HUES64 (cell line): ENCODE measurements at regions not wholly inside any gene's neighbourhood (a gene's known extent, or its start where the extent isn't known, plus 50 kb on each side); places are given as distances from the start of the nearest gene placed in this dataset.

Experiments
- H3K27ac ChIP-seq: 2 replicates; pipeline ENCODE4 v1.7.0; 2013; ENCODE audit warnings: low read depth, low read length, inconsistent platforms
- H3K27me3 ChIP-seq: 2 replicates; pipeline ENCODE4 v1.6.1; 2013; ENCODE audit warnings: mild to moderate bottlenecking, low read length; ENCODE audit not compliant: insufficient read depth
- H3K36me3 ChIP-seq: 2 replicates; pipeline ENCODE4 v1.6.1; 2013; ENCODE audit warnings: mild to moderate bottlenecking, low read length; ENCODE audit not compliant: insufficient read depth
- H3K4me1 ChIP-seq: 2 replicates; pipeline ENCODE4 v1.6.1; 2013; ENCODE audit warnings: mild to moderate bottlenecking, low read length, moderate library complexity; ENCODE audit not compliant: insufficient read depth
- H3K4me3 ChIP-seq: 2 replicates; pipeline ENCODE4 v1.5.1; 2013; ENCODE audit warnings: mild to moderate bottlenecking, low read length, moderate library complexity
- H3K9ac ChIP-seq: 2 replicates; pipeline ENCODE4 v1.6.1; 2013; ENCODE audit warnings: mild to moderate bottlenecking, low read depth, low read length
- H3K9me3 ChIP-seq: 2 replicates; pipeline ENCODE4 v1.6.1; 2013; ENCODE audit warnings: low read depth, low read length; ENCODE audit not compliant: insufficient read depth
- WGBS: fragments of 150-250, 120-280 bp; methylation state at CpG from one replicate; pipeline ENCODE4 v1.1.7; 2013; ENCODE audit warnings: missing lambda C conversion rate; 5-methylcytosine and 5-hydroxymethylcytosine counted together

- no peaks in the 10 kb centered on the region for H3K27me3 ChIP-seq
- no peaks in the 10 kb centered on the region for H3K4me1 ChIP-seq
- no peak overlapping the region for H3K27ac ChIP-seq
- no peaks in the 10 kb centered on the region for H3K36me3 ChIP-seq
- H3K4me3 ChIP-seq: no peak overlapping the region
- WGBS: 74% methylated on average over 2 of the region's 2 CpGs
- H3K9me3 ChIP-seq: no peaks in the 10 kb centered on the region
- no peak overlapping the region for H3K9ac ChIP-seq
These were observed 451.2 kb upstream of the TLE4 start for GRCh38 chr9:79120533-79120932.

GRCh38 chr9:79120941-79121340 lies 450.8 kb upstream of the TLE4 start:
- H3K4me3 ChIP-seq: no peak overlapping the region
- no peaks in the 10 kb centered on the region for H3K27me3 ChIP-seq
- no peaks in the 10 kb centered on the region for H3K9me3 ChIP-seq
- 94% methylated on average over 1 of the region's 2 CpGs for WGBS
- H3K4me1 ChIP-seq: no peaks in the 10 kb centered on the region
- H3K9ac ChIP-seq: no peak overlapping the region
- no peaks in the 10 kb centered on the region for H3K36me3 ChIP-seq
- no peak overlapping the region for H3K27ac ChIP-seq

GRCh38 chr9:79123415-79123814 lies 448.4 kb upstream of the TLE4 start:
- Histone ChIP-seq H3K9ac (no peak overlapping the region), H3K4me1 (no peaks in the 10 kb centered on the region), H3K9me3 (no peaks in the 10 kb centered on the region), H3K36me3 (no peaks in the 10 kb centered on the region), H3K27ac (no peak overlapping the region), H3K27me3 (no peaks in the 10 kb centered on the region), H3K4me3 (no peak overlapping the region)
- WGBS: 92% methylated on average over 4 of the region's 4 CpGs

- 87% methylated on average over 4 of the region's 4 CpGs for WGBS
- Histone ChIP-seq H3K36me3 (no peaks in the 10 kb centered on the region), H3K4me1 (peaks cover 10% of the 10 kb centered on the region; the same call in 1 of the 2 replicates), H3K27me3 (no peaks in the 10 kb centered on the region), H3K9me3 (no peaks in the 10 kb centered on the region), H3K4me3 (no peak overlapping the region), H3K27ac (no peak overlapping the region), H3K9ac (no peak overlapping the region)
These were observed 444.1 kb upstream of the TLE4 start for GRCh38 chr9:79127661-79128060.

- Histone ChIP-seq H3K36me3 (no peaks in the 10 kb centered on the region), H3K4me3 (no peak overlapping the region), H3K9me3 (no peaks in the 10 kb centered on the region), H3K4me1 (peaks cover 14% of the 10 kb centered on the region), H3K27me3 (no peaks in the 10 kb centered on the region), H3K27ac (no peak overlapping the region), H3K9ac (no peak overlapping the region)
- WGBS: 59% methylated on average over 8 of the region's 8 CpGs
These were observed 441.8 kb upstream of the TLE4 start for GRCh38 chr9:79129865-79130480.

GRCh38 chr9:79131246-79131774 lies 440.5 kb upstream of the TLE4 start:
- H3K9me3 ChIP-seq: no peaks in the 10 kb centered on the region
- no peak overlapping the region for H3K27ac ChIP-seq
- no peaks in the 10 kb centered on the region for H3K36me3 ChIP-seq
- WGBS: 72% methylated on average over 2 of the region's 2 CpGs
- H3K27me3 ChIP-seq: no peaks in the 10 kb centered on the region
- no peak overlapping the region for H3K4me3 ChIP-seq
- H3K4me1 ChIP-seq: peaks cover 14% of the 10 kb centered on the region
- no peak overlapping the region for H3K9ac ChIP-seq

- Histone ChIP-seq H3K4me3 (no peak overlapping the region), H3K36me3 (no peaks in the 10 kb centered on the region), H3K9me3 (no peaks in the 10 kb centered on the region), H3K4me1 (peaks cover 14% of the 10 kb centered on the region), H3K27me3 (no peaks in the 10 kb centered on the region), H3K27ac (no peak overlapping the region), H3K9ac (no peak overlapping the region)
- 85% methylated on average over 4 of the region's 4 CpGs for WGBS
These were observed 439.9 kb upstream of the TLE4 start for GRCh38 chr9:79131824-79132377.

- Histone ChIP-seq H3K36me3 (no peaks in the 10 kb centered on the region), H3K9me3 (no peaks in the 10 kb centered on the region), H3K27ac (no peak overlapping the region), H3K27me3 (no peaks in the 10 kb centered on the region), H3K4me1 (peaks cover 14% of the 10 kb centered on the region), H3K9ac (no peak overlapping the region), H3K4me3 (no peak overlapping the region)
- 58% methylated on average over 5 of the region's 5 CpGs for WGBS
These were observed 437.1 kb upstream of the TLE4 start for GRCh38 chr9:79134654-79135053.

- Histone ChIP-seq H3K9ac (no peak overlapping the region), H3K4me1 (peaks cover 14% of the 10 kb centered on the region), H3K36me3 (no peaks in the 10 kb centered on the region), H3K27ac (no peak overlapping the region), H3K9me3 (no peaks in the 10 kb centered on the region), H3K4me3 (no peak overlapping the region), H3K27me3 (no peaks in the 10 kb centered on the region)
- 97% methylated on average over 5 of the region's 5 CpGs for WGBS
These were observed 435.9 kb upstream of the TLE4 start for GRCh38 chr9:79135681-79136415.

- H3K36me3 ChIP-seq: no peaks in the 10 kb centered on the region
- WGBS: no CpG with 5 or more reads among the region's 1 CpG
- H3K9ac ChIP-seq: no peak overlapping the region
- H3K4me1 ChIP-seq: no peaks in the 10 kb centered on the region
- H3K27ac ChIP-seq: no peak overlapping the region
- H3K4me3 ChIP-seq: no peak overlapping the region
- H3K27me3 ChIP-seq: no peaks in the 10 kb centered on the region
- H3K9me3 ChIP-seq: no peaks in the 10 kb centered on the region
These were observed 431.0 kb upstream of the TLE4 start for GRCh38 chr9:79140751-79141150.

- no peak overlapping the region for H3K4me3 ChIP-seq
- no peaks in the 10 kb centered on the region for H3K4me1 ChIP-seq
- H3K27ac ChIP-seq: no peak overlapping the region
These were observed 428.6 kb upstream of the TLE4 start for GRCh38 chr9:79143211-79143610.

More at GRCh38 chr9:79143211-79143610, 428.6 kb upstream of the TLE4 start:
- H3K27me3 ChIP-seq: no peaks in the 10 kb centered on the region
- H3K36me3 ChIP-seq: no peaks in the 10 kb centered on the region
- H3K9me3 ChIP-seq: no peaks in the 10 kb centered on the region
- H3K9ac ChIP-seq: no peak overlapping the region
